Bronchial epithelial cell (primary cell): ENCODE measurements at regions not wholly inside any gene's neighbourhood (a gene's known extent, or its start where the extent isn't known, plus 50 kb on each side); places are given as distances from the start of the nearest gene placed in this dataset.
"Not testable (repeated sequence)": the region's sequence is repeated elsewhere in the genome, so short reads cannot be mapped to it uniquely, and the experiment has no call there.

ENCODE experiments used
- DNase-seq: peaks from one replicate; pipeline ENCODE4 v3.0.0-alpha.2; 2010; ENCODE audit warnings: low read depth
- FAIRE-seq: peaks from 2 replicates; lab custom pipeline; 2011; peaks lifted over from hg19 to GRCh38; lab: Jason Lieb, UNC
- H3K27me3 ChIP-seq: 2 replicates; pipeline ENCODE4 v1.5.1; 2011; ENCODE audit warnings: low read length; ENCODE audit not compliant: control insufficient read depth, insufficient read depth
- H3K36me3 ChIP-seq: 2 replicates; pipeline ENCODE4 v1.5.1; 2011; ENCODE audit warnings: low read length; ENCODE audit not compliant: control insufficient read depth, insufficient read depth
- H3K4me3 ChIP-seq: 2 replicates; pipeline ENCODE4 v1.5.1; 2011; ENCODE audit warnings: mild to moderate bottlenecking, low read depth, low read length, control low read depth
- CTCF ChIP-seq: IDR thresholded peaks from 2 replicates; pipeline ENCODE4 v1.5.1; 2011; ENCODE audit warnings: mild to moderate bottlenecking, moderate library complexity, low read length, control low read depth, inconsistent platforms; ENCODE audit not compliant: insufficient read depth, severe bottlenecking

GRCh38 chrY:16121988-16122387 lies 1597.7 kb downstream of the NLGN4Y start:
- H3K27me3 ChIP-seq, result no peaks in the 10 kb centered on the region
- no peak overlapping the region for H3K4me3 ChIP-seq
- TF ChIP-seq CTCF, result no peak
- no peaks in the 10 kb centered on the region for H3K36me3 ChIP-seq
- DNase-seq, result peak; percentile 13
- FAIRE-seq, result no peak

- Histone ChIP-seq H3K27me3 (no peaks in the 10 kb centered on the region), H3K4me3 (no peak overlapping the region), H3K36me3 (no peaks in the 10 kb centered on the region)
- no peak for FAIRE-seq
- DNase-seq, result no peak
- TF ChIP-seq CTCF, result no peak
These were observed 1600.4 kb downstream of the NLGN4Y start for GRCh38 chrY:16124630-16125317.

- no peak for FAIRE-seq
- Histone ChIP-seq H3K4me3 (no peak overlapping the region), H3K27me3 (no peaks in the 10 kb centered on the region), H3K36me3 (no peaks in the 10 kb centered on the region)
- no peak for DNase-seq
- no peak for TF ChIP-seq CTCF
These were observed 1612.4 kb downstream of the NLGN4Y start for GRCh38 chrY:16136581-16137298.

GRCh38 chrY:16157801-16158200 lies 1633.5 kb downstream of the NLGN4Y start:
- Histone ChIP-seq H3K27me3 (no peaks in the 10 kb centered on the region), H3K36me3 (no peaks in the 10 kb centered on the region), H3K4me3 (no peak overlapping the region)
- DNase-seq (no peak), FAIRE-seq (no peak)
- TF ChIP-seq CTCF, result no peak

- DNase-seq, H3K4me3 ChIP-seq, H3K36me3 ChIP-seq, H3K27me3 ChIP-seq, FAIRE-seq: not testable (repeated sequence)
These were observed 1651.4 kb downstream of the NLGN4Y start for GRCh38 chrY:16175740-16176139.

GRCh38 chrY:16205482-16205881 lies 1674.5 kb downstream of the CDY2B start:
- DNase-seq, H3K27me3 ChIP-seq, FAIRE-seq, H3K4me3 ChIP-seq, H3K36me3 ChIP-seq: not testable (repeated sequence)

GRCh38 chrY:16243322-16243721 lies 1636.7 kb downstream of the CDY2B start:
- not testable (repeated sequence) for FAIRE-seq, H3K36me3 ChIP-seq, H3K27me3 ChIP-seq, H3K4me3 ChIP-seq, DNase-seq

- H3K36me3 ChIP-seq, FAIRE-seq, DNase-seq, H3K4me3 ChIP-seq, H3K27me3 ChIP-seq: not testable (repeated sequence)
These were observed 1625.3 kb downstream of the CDY2B start for GRCh38 chrY:16254551-16255295.

- H3K36me3 ChIP-seq, FAIRE-seq, H3K27me3 ChIP-seq, H3K4me3 ChIP-seq, DNase-seq: not testable (repeated sequence)
These were observed 1624.2 kb downstream of the CDY2B start for GRCh38 chrY:16255778-16256177.
